ENCODE measurements at regions not wholly inside any gene's neighbourhood (a gene's known extent, or its start where the extent isn't known, plus 50 kb on each side); places are given as distances from the start of the nearest gene placed in this dataset.

GRCh38 chr1:5485436-5485835 is 506.8 kb downstream of the NPHP4 start:
- Mint-ChIP-seq H3K4me1 (ENCODE audit: low read depth, unreplicated experiment) (no peaks in the 10 kb centered on the region), H3K4me3 (ENCODE audit: low read depth, unreplicated experiment) (no peak overlapping the region), H3K9me3 (ENCODE audit: low read depth, unreplicated experiment) (no peaks in the 10 kb centered on the region), H3K27ac (ENCODE audit: unreplicated experiment) (no peak overlapping the region), H3K36me3 (ENCODE audit: insufficient read depth, unreplicated experiment) (no peaks in the 10 kb centered on the region), H3K27me3 (ENCODE audit: unreplicated experiment) (peaks cover 23% of the 10 kb centered on the region)
- intact Hi-C loops (cut with micrococcal nuclease; ENCODE audit: unreplicated experiment), result no loop called here
- TF ChIP-seq CTCF (IDR thresholded peaks at IDR 0.05; ENCODE audit: unreplicated experiment), result no peak
- no TSS peak for BruUV-seq (replicated peaks)
- CTCF ChIA-PET, result no interaction called here
- no peak for DNase-seq

GRCh38 chr1:5484451-5485165 is 507.6 kb downstream of the NPHP4 start:
- no TSS peak for BruUV-seq (replicated peaks)
- intact Hi-C loops (cut with micrococcal nuclease; ENCODE audit: unreplicated experiment), result no loop called here
- peaks cover 23% of the 10 kb centered on the region for H3K27me3 Mint-ChIP-seq (ENCODE audit: unreplicated experiment)
- no peaks in the 10 kb centered on the region for H3K4me1 Mint-ChIP-seq (ENCODE audit: low read depth, unreplicated experiment)
- no peaks in the 10 kb centered on the region for H3K9me3 Mint-ChIP-seq (ENCODE audit: low read depth, unreplicated experiment)
- H3K27ac Mint-ChIP-seq (ENCODE audit: unreplicated experiment), result no peak overlapping the region
- DNase-seq, result no peak
- no peaks in the 10 kb centered on the region for H3K36me3 Mint-ChIP-seq (ENCODE audit: insufficient read depth, unreplicated experiment)
- no peak overlapping the region for H3K4me3 Mint-ChIP-seq (ENCODE audit: low read depth, unreplicated experiment)
- TF ChIP-seq CTCF (IDR thresholded peaks at IDR 0.05; ENCODE audit: unreplicated experiment), result no peak
- CTCF ChIA-PET, result no interaction called here

- Mint-ChIP-seq H3K36me3 (ENCODE audit: insufficient read depth, unreplicated experiment) (no peaks in the 10 kb centered on the region), H3K9me3 (ENCODE audit: low read depth, unreplicated experiment) (no peaks in the 10 kb centered on the region), H3K27me3 (ENCODE audit: unreplicated experiment) (peaks cover 23% of the 10 kb centered on the region), H3K27ac (ENCODE audit: unreplicated experiment) (no peak overlapping the region), H3K4me1 (ENCODE audit: low read depth, unreplicated experiment) (no peaks in the 10 kb centered on the region), H3K4me3 (ENCODE audit: low read depth, unreplicated experiment) (no peak overlapping the region)
- intact Hi-C loops (cut with micrococcal nuclease; ENCODE audit: unreplicated experiment), result no loop called here
- no peak for TF ChIP-seq CTCF (IDR thresholded peaks at IDR 0.05; ENCODE audit: unreplicated experiment)
- BruUV-seq (replicated peaks), result no TSS peak
- no peak for DNase-seq
- CTCF ChIA-PET, result no interaction called here
Measured at GRCh38 chr1:5481889-5482288, 510.3 kb downstream of the NPHP4 start.

- peaks cover 20% of the 10 kb centered on the region for H3K27me3 Mint-ChIP-seq (ENCODE audit: unreplicated experiment)
- no peak for TF ChIP-seq CTCF (IDR thresholded peaks at IDR 0.05; ENCODE audit: unreplicated experiment)
- CTCF ChIA-PET, result no interaction called here
- no peak overlapping the region for H3K4me3 Mint-ChIP-seq (ENCODE audit: low read depth, unreplicated experiment)
- BruUV-seq (replicated peaks), result no TSS peak
- intact Hi-C loops (cut with micrococcal nuclease; ENCODE audit: unreplicated experiment), result no loop called here
- no peaks in the 10 kb centered on the region for H3K9me3 Mint-ChIP-seq (ENCODE audit: low read depth, unreplicated experiment)
- no peaks in the 10 kb centered on the region for H3K4me1 Mint-ChIP-seq (ENCODE audit: low read depth, unreplicated experiment)
- no peak for DNase-seq
- H3K36me3 Mint-ChIP-seq (ENCODE audit: insufficient read depth, unreplicated experiment), result no peaks in the 10 kb centered on the region
- no peak overlapping the region for H3K27ac Mint-ChIP-seq (ENCODE audit: unreplicated experiment)
Measured at GRCh38 chr1:5480906-5481305, 511.3 kb downstream of the NPHP4 start.
